ENCODE measurements at regions not wholly inside any gene's neighbourhood (a gene's known extent, or its start where the extent isn't known, plus 50 kb on each side); places are given as distances from the start of the nearest gene placed in this dataset.

DNA sequence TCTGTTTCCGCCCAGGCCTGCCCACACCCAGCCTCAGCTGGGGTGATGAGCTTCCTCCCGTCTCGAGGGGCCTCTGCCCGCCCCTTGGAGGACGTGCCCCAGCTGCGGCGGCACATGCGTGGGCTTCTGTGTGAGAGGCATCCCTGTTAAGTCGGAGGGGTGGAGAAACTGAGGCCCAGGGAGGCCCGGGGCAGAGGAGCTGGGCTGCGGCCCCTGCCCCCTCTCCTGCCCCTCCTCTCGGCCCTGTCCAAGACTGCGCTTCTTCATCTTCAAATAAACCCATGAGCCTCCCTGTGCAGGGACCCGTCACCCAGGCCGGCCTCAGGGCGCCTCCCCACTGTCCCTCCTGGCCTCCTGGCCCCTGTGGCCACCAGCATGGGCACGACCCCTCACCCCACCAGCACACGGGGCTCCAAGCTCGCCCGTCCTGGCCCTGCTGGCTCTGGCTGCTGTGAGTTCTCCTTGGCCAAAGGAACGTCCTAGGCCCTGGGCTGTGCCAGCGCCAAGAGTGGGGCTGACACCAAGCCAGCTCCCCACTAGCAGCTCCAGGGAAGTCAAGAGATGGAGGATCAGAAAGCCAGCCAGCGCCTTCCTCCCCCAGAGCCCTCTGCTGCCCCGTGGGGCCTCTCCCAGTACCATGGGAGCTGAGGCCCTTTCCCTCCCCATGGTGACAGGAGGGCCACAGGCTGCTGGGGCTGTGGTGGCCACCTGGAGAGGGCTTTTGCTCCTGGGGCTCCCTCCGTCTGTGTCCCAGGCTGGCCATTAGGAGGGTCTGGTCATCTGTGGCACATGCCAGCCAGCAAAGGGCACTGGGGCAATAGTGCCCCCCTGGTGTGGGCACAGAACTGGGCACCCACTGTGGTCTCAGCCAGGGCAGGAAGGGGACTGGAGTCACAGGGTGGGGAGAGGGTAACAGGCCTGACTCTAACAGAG lies 180.4 kb downstream of the KIF26A start:
- Histone ChIP-seq H3K9me2 (ENCODE audit: insufficient read depth, low read length) (no peaks in the 10 kb centered on the region), H3F3A (ENCODE audit: insufficient read depth, low read length, poor library complexity, severe bottlenecking) (no peaks in the 10 kb centered on the region), H3K79me2 (replicated peaks; ENCODE audit: insufficient read depth, low read length) (no peaks in the 10 kb centered on the region), H3K9ac (ENCODE audit: low read length) (no peak overlapping the region), H3K27ac (ENCODE audit: low read length) (no peak overlapping the region), H3K4me2 (ENCODE audit: low read length) (no peak overlapping the region), H4K20me1 (ENCODE audit: insufficient read depth) (no peaks in the 10 kb centered on the region), H3K9me3 (ENCODE audit: low read length) (no peaks in the 10 kb centered on the region), H3K27me3 (ENCODE audit: insufficient read depth, low read depth, low read length) (no peaks in the 10 kb centered on the region), H2AFZ (ENCODE audit: low read depth, low read length) (no peak overlapping the region), H3K4me3 (ENCODE audit: low read length) (no peak overlapping the region), H3K36me3 (ENCODE audit: insufficient read depth, low read length) (no peaks in the 10 kb centered on the region)
- TF ChIP-seq RAD21 (conservative IDR thresholded peaks at IDR 0.05): no peak
- TF ChIP-seq, protein P1, sequence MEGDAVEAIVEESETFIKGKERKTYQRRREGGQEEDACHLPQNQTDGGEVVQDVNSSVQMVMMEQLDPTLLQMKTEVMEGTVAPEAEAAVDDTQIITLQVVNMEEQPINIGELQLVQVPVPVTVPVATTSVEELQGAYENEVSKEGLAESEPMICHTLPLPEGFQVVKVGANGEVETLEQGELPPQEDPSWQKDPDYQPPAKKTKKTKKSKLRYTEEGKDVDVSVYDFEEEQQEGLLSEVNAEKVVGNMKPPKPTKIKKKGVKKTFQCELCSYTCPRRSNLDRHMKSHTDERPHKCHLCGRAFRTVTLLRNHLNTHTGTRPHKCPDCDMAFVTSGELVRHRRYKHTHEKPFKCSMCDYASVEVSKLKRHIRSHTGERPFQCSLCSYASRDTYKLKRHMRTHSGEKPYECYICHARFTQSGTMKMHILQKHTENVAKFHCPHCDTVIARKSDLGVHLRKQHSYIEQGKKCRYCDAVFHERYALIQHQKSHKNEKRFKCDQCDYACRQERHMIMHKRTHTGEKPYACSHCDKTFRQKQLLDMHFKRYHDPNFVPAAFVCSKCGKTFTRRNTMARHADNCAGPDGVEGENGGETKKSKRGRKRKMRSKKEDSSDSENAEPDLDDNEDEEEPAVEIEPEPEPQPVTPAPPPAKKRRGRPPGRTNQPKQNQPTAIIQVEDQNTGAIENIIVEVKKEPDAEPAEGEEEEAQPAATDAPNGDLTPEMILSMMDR (IDR thresholded peaks at IDR 0.05; ENCODE audit: poor library complexity, severe bottlenecking): no peak
- TF ChIP-seq EZH2 (IDR thresholded peaks at IDR 0.05; ENCODE audit: borderline replicate concordance, insufficient read depth, low read length, poor library complexity, severe bottlenecking): no peak

DNA sequence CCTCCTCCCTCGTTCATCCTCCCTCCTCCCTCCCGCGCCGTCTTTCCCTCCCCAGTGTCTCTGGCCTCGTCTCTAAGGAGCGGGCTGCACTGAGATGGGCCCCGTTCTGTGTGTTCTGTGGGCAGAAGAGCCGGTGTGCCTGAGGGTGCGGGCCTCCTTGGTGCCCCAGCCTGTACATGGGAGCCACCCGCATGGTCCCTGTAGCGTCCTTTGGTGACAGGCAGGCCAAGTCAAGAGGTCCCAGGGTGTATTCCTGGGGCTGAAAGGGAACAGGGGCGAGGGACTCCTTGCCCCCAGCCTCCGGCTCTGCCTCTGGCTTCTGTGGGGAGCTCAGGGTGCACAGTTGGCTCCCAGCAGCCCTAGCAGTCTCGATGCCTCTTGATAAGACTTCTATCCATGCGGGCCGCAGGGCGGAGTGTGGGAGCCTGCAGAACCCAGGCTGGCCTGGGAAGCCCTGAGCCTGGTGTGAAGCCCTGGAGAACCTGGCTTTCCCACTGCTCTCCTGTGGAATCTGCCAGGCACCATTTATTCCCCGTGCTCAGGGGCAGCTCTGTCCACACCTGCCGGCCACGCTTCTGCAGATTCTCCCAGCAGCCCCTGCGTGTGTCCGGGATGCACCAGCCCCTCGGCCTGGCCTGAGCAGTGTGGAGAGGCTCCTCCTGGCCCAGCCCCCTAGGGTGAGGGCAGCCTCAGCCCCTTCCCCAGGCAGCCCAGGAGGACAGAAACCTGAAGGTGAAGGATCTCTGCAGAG lies 181.3 kb downstream of the KIF26A start:
- no peaks in the 10 kb centered on the region for H3K36me3 ChIP-seq (ENCODE audit: insufficient read depth, low read length)
- TF ChIP-seq, protein P2, sequence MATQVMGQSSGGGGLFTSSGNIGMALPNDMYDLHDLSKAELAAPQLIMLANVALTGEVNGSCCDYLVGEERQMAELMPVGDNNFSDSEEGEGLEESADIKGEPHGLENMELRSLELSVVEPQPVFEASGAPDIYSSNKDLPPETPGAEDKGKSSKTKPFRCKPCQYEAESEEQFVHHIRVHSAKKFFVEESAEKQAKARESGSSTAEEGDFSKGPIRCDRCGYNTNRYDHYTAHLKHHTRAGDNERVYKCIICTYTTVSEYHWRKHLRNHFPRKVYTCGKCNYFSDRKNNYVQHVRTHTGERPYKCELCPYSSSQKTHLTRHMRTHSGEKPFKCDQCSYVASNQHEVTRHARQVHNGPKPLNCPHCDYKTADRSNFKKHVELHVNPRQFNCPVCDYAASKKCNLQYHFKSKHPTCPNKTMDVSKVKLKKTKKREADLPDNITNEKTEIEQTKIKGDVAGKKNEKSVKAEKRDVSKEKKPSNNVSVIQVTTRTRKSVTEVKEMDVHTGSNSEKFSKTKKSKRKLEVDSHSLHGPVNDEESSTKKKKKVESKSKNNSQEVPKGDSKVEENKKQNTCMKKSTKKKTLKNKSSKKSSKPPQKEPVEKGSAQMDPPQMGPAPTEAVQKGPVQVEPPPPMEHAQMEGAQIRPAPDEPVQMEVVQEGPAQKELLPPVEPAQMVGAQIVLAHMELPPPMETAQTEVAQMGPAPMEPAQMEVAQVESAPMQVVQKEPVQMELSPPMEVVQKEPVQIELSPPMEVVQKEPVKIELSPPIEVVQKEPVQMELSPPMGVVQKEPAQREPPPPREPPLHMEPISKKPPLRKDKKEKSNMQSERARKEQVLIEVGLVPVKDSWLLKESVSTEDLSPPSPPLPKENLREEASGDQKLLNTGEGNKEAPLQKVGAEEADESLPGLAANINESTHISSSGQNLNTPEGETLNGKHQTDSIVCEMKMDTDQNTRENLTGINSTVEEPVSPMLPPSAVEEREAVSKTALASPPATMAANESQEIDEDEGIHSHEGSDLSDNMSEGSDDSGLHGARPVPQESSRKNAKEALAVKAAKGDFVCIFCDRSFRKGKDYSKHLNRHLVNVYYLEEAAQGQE (IDR thresholded peaks at IDR 0.05; ENCODE audit: borderline replicate concordance): no peak
- no peak for TF ChIP-seq RAD21 (conservative IDR thresholded peaks at IDR 0.05)
- TF ChIP-seq, protein P1 (IDR thresholded peaks at IDR 0.05; ENCODE audit: poor library complexity, severe bottlenecking): no peak
- no peak for TF ChIP-seq SMC3 (conservative IDR thresholded peaks at IDR 0.05; ENCODE audit: poor library complexity)
- no peak for TF ChIP-seq EP300 (conservative IDR thresholded peaks at IDR 0.05; ENCODE audit: poor library complexity, severe bottlenecking)
- TF ChIP-seq TAF1 (IDR thresholded peaks at IDR 0.05; ENCODE audit: low read depth): no peak
- no peak for TF ChIP-seq EZH2 (IDR thresholded peaks at IDR 0.05; ENCODE audit: borderline replicate concordance, insufficient read depth, low read length, poor library complexity, severe bottlenecking)
- TF ChIP-seq POLR2AphosphoS5 (IDR thresholded peaks at IDR 0.05): no peak
- no peak for TF ChIP-seq MXI1 (conservative IDR thresholded peaks at IDR 0.05; ENCODE audit: poor library complexity, severe bottlenecking)
- H3K27me3 ChIP-seq (ENCODE audit: insufficient read depth, low read depth, low read length): no peaks in the 10 kb centered on the region
- H3K79me2 ChIP-seq (replicated peaks; ENCODE audit: insufficient read depth, low read length): no peaks in the 10 kb centered on the region
- no peak overlapping the region for H3K9ac ChIP-seq (ENCODE audit: low read length)
- no peak overlapping the region for H3K4me3 ChIP-seq (ENCODE audit: low read length)
- no peak overlapping the region for H3K27ac ChIP-seq (ENCODE audit: low read length)
- H3K9me3 ChIP-seq (ENCODE audit: low read length): no peaks in the 10 kb centered on the region
- no peaks in the 10 kb centered on the region for H4K20me1 ChIP-seq (ENCODE audit: insufficient read depth)
- H3K4me2 ChIP-seq (ENCODE audit: low read length): no peak overlapping the region
- H3F3A ChIP-seq (ENCODE audit: insufficient read depth, low read length, poor library complexity, severe bottlenecking): no peaks in the 10 kb centered on the region
- no peaks in the 10 kb centered on the region for H3K9me2 ChIP-seq (ENCODE audit: insufficient read depth, low read length)
- H2AFZ ChIP-seq (ENCODE audit: low read depth, low read length): no peak overlapping the region
